ENCODE measurements at regions not wholly inside any gene's neighbourhood (a gene's known extent, or its start where the extent isn't known, plus 50 kb on each side); places are given as distances from the start of the nearest gene placed in this dataset.

- TF ChIP-seq JUN (IDR thresholded peaks at IDR 0.05; ENCODE audit: borderline replicate concordance, insufficient read depth, insufficient read length, low read depth) (no peak), CTCF (IDR thresholded peaks at IDR 0.05; ENCODE audit: extremely low read depth in 1 of 2, insufficient read depth in 1 of 2, low read depth in 1 of 2, low read length in 2 of 2) (no peak), POLR2A (IDR thresholded peaks at IDR 0.05; ENCODE audit: low read depth, low read length) (no peak), EZH2 (IDR thresholded peaks at IDR 0.05; ENCODE audit: borderline replicate concordance, low read depth, low read length, severe bottlenecking) (no peak), MAX (IDR thresholded peaks at IDR 0.05; ENCODE audit: insufficient read depth, insufficient read length) (no peak)
These were observed 340.9 kb downstream of the BCL11B start for GRCh38 chr14:98931126-98931525.
